ENCODE measurements at regions not wholly inside any gene's neighbourhood (a gene's known extent, or its start where the extent isn't known, plus 50 kb on each side); places are given as distances from the start of the nearest gene placed in this dataset.

GRCh38 chr5:99104538-99105132 is 175.8 kb upstream of the CHD1 start:
- Histone ChIP-seq H3K27me3 (ENCODE audit: control insufficient read depth, insufficient read depth, low read length) (peaks cover 3% of the 10 kb centered on the region), H3K9ac (ENCODE audit: low read depth, low read length) (no peak overlapping the region), H3K4me1 (ENCODE audit: control insufficient read depth, insufficient read depth, low read length) (no peaks in the 10 kb centered on the region), H3K9me3 (replicated peaks; ENCODE audit: low read length) (no peaks in the 10 kb centered on the region), H3K4me3 (ENCODE audit: low read length) (no peak overlapping the region), H3K4me2 (ENCODE audit: low read length) (no peak overlapping the region), H3K36me3 (ENCODE audit: insufficient read depth, low read length) (no peaks in the 10 kb centered on the region)

DNA sequence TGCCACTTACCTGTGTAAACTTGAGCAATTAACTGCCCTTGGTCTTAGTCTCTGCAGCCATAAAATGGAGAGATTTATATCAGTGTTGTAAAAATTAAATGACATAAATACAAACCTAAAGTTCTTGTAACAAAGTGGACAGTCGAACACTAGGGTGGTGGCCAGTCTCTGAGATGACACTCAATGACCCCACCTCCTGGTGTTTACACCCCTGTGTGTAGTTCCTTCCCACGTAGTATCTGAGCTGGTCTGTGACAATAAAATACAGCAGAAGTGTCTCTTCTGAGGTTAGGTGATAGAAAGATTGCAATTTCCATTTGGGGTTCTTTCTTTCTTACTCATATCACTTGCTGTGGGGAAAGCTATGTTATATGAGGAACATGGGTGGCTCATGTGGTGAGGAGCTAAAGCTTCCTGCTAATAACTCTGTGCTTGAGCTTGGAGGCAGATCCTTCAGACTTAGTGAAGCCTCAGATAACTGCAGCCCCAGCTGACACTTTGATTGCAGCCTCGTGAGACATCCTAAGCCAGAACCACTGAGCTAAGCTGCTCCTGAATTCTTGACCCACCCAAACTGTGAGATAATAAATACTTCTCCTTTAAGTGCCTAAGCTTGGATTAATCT is 173.4 kb upstream of the CHD1 start:
- Histone ChIP-seq H3K36me3 (ENCODE audit: insufficient read depth, low read length) (no peaks in the 10 kb centered on the region), H3K9ac (ENCODE audit: low read depth, low read length) (no peak overlapping the region), H3K4me2 (ENCODE audit: low read length) (no peak overlapping the region), H3K9me3 (replicated peaks; ENCODE audit: low read length) (no peaks in the 10 kb centered on the region), H3K4me1 (ENCODE audit: control insufficient read depth, insufficient read depth, low read length) (no peaks in the 10 kb centered on the region), H3K4me3 (ENCODE audit: low read length) (no peak overlapping the region), H3K27me3 (ENCODE audit: control insufficient read depth, insufficient read depth, low read length) (peaks cover 3% of the 10 kb centered on the region)

GRCh38 chr5:99099691-99100090 is 170.9 kb upstream of the CHD1 start:
- no peak overlapping the region for H3K9ac ChIP-seq (ENCODE audit: low read depth, low read length)

DNA sequence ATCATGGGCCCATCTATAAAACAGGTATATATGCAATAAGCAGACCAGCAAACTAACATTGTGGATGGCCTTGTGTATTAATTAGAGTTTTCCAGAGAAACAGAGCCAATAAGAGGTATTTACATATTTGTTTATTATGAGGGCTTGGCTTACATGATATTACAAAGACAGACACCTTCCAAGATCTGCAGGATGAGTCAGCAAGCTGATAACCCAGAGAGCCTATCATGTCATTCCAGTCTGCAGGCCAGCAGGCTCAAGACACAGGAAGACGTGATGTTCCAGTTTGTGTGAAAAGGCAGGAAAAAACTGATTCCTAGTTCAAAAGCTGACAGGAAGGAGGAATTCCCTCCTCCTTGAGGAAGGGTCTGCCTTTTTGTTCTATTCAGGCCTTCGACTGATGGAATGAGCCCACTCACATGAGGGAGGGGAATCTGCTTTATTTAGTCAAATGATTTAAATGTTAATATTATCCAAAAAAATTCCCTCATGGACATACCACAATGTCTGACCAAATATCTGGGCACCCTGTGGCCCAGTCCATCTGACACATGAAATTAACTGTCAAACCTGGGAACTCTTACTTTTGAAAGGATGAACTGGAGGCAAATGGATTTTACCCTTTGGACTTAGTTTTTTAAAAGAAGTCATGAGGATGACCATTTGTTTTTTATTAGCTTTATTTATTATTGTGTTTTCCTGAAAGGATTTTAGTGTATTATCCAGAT is 161.2 kb upstream of the CHD1 start:
- Histone ChIP-seq H3K4me2 (ENCODE audit: low read length) (no peak overlapping the region), H3K9ac (ENCODE audit: low read depth, low read length) (no peak overlapping the region), H3K4me1 (ENCODE audit: control insufficient read depth, insufficient read depth, low read length) (no peaks in the 10 kb centered on the region), H3K27me3 (ENCODE audit: control insufficient read depth, insufficient read depth, low read length) (no peaks in the 10 kb centered on the region), H3K4me3 (ENCODE audit: low read length) (no peak overlapping the region), H3K36me3 (ENCODE audit: insufficient read depth, low read length) (no peaks in the 10 kb centered on the region), H3K9me3 (replicated peaks; ENCODE audit: low read length) (no peaks in the 10 kb centered on the region)

More at GRCh38 chr5:99099691-99100090, 170.9 kb upstream of the CHD1 start:
- H3K27me3 ChIP-seq (ENCODE audit: control insufficient read depth, insufficient read depth, low read length): peaks cover 3% of the 10 kb centered on the region
- H3K4me3 ChIP-seq (ENCODE audit: low read length): no peak overlapping the region
- H3K9me3 ChIP-seq (replicated peaks; ENCODE audit: low read length): no peaks in the 10 kb centered on the region
- no peaks in the 10 kb centered on the region for H3K4me1 ChIP-seq (ENCODE audit: control insufficient read depth, insufficient read depth, low read length)
- H3K36me3 ChIP-seq (ENCODE audit: insufficient read depth, low read length): no peaks in the 10 kb centered on the region
- no peak overlapping the region for H3K4me2 ChIP-seq (ENCODE audit: low read length)

DNA sequence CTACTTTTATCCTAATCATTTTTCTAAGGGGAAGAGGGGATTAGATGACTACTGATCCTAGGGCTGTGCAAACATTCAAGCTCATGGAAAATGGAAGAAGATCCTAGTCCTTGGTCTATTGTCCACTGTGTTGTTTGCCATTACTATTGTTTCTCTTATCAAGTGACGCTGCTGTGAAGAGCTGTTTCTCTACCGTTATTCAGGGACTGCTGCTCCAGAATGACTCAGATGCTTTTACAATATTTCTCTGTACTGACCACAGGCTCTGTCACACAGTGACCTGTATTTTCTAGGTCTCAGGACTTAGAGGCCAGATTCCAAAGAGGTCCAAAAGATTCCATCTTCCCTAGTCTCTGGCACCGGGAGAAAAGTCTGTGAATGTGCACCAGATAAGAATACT is 159.5 kb upstream of the CHD1 start:
- Histone ChIP-seq H3K4me3 (ENCODE audit: low read length) (no peak overlapping the region), H3K4me2 (ENCODE audit: low read length) (no peak overlapping the region), H3K36me3 (ENCODE audit: insufficient read depth, low read length) (no peaks in the 10 kb centered on the region), H3K27me3 (ENCODE audit: control insufficient read depth, insufficient read depth, low read length) (no peaks in the 10 kb centered on the region), H3K9ac (ENCODE audit: low read depth, low read length) (no peak overlapping the region), H3K9me3 (replicated peaks; ENCODE audit: low read length) (no peaks in the 10 kb centered on the region), H3K4me1 (ENCODE audit: control insufficient read depth, insufficient read depth, low read length) (no peaks in the 10 kb centered on the region)

DNA sequence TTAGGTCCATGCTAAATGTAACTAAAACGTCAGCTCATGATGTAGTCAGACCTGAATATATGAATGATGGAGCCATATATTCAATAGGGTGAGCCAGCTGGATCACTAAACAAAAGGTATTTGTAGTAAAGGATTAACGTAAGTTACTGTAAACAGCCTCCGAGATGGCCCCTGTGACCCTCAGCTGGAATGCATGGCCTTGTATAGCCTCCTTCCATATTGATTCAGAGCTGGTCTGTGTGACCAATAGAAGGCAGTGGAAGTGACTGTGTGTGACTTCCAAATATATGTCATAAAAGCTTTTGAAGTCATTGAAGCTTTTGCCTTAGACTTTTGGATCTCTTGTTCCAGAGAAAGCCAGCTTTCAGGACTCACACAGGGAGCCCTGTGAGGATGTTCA is 154.4 kb upstream of the CHD1 start:
- no peak overlapping the region for H3K4me2 ChIP-seq (ENCODE audit: low read length)
- H3K9ac ChIP-seq (ENCODE audit: low read depth, low read length): no peak overlapping the region
- no peaks in the 10 kb centered on the region for H3K9me3 ChIP-seq (replicated peaks; ENCODE audit: low read length)
- H3K27me3 ChIP-seq (ENCODE audit: control insufficient read depth, insufficient read depth, low read length): no peaks in the 10 kb centered on the region
- H3K4me3 ChIP-seq (ENCODE audit: low read length): no peak overlapping the region
- H3K4me1 ChIP-seq (ENCODE audit: control insufficient read depth, insufficient read depth, low read length): no peaks in the 10 kb centered on the region
- no peaks in the 10 kb centered on the region for H3K36me3 ChIP-seq (ENCODE audit: insufficient read depth, low read length)

GRCh38 chr5:99081711-99082110 is 152.9 kb upstream of the CHD1 start:
- H3K27me3 ChIP-seq (ENCODE audit: control insufficient read depth, insufficient read depth, low read length): no peaks in the 10 kb centered on the region
- no peaks in the 10 kb centered on the region for H3K9me3 ChIP-seq (replicated peaks; ENCODE audit: low read length)
- no peak overlapping the region for H3K9ac ChIP-seq (ENCODE audit: low read depth, low read length)

GRCh38 chr5:99076723-99077640 is 148.2 kb upstream of the CHD1 start:
- Histone ChIP-seq H3K9ac (ENCODE audit: low read depth, low read length) (no peak overlapping the region), H3K4me2 (ENCODE audit: low read length) (no peak overlapping the region), H3K4me1 (ENCODE audit: control insufficient read depth, insufficient read depth, low read length) (no peaks in the 10 kb centered on the region), H3K9me3 (replicated peaks; ENCODE audit: low read length) (no peaks in the 10 kb centered on the region), H3K4me3 (ENCODE audit: low read length) (no peak overlapping the region), H3K36me3 (ENCODE audit: insufficient read depth, low read length) (no peaks in the 10 kb centered on the region), H3K27me3 (ENCODE audit: control insufficient read depth, insufficient read depth, low read length) (no peaks in the 10 kb centered on the region)

More at GRCh38 chr5:99081711-99082110, 152.9 kb upstream of the CHD1 start:
- Histone ChIP-seq H3K4me2 (ENCODE audit: low read length) (no peak overlapping the region), H3K4me1 (ENCODE audit: control insufficient read depth, insufficient read depth, low read length) (no peaks in the 10 kb centered on the region), H3K4me3 (ENCODE audit: low read length) (no peak overlapping the region), H3K36me3 (ENCODE audit: insufficient read depth, low read length) (no peaks in the 10 kb centered on the region)

DNA sequence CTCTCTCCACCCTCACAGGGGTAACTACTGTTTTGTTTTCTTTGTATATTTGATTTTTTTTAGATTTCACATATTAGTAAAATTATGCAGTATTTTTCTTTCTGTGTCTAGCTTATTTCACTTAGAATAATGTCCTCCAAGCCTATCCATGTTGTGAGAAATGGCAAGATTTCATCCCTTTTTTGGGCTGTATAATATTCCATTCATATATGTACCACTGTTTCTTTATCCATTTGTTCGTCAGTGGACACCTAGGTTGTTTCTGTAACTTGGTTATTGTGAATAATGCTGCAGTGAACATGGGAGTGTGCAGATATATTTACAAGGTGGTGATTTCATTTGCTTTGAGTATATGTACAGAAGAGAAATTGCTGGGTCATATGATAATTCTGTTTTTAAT is 144.0 kb upstream of the CHD1 start:
- Histone ChIP-seq H3K36me3 (ENCODE audit: insufficient read depth, low read length) (no peaks in the 10 kb centered on the region), H3K4me1 (ENCODE audit: control insufficient read depth, insufficient read depth, low read length) (no peaks in the 10 kb centered on the region), H3K9ac (ENCODE audit: low read depth, low read length) (no peak overlapping the region), H3K4me2 (ENCODE audit: low read length) (no peak overlapping the region), H3K27me3 (ENCODE audit: control insufficient read depth, insufficient read depth, low read length) (no peaks in the 10 kb centered on the region), H3K9me3 (replicated peaks; ENCODE audit: low read length) (no peaks in the 10 kb centered on the region), H3K4me3 (ENCODE audit: low read length) (no peak overlapping the region)

GRCh38 chr5:99070822-99071221 is 142.0 kb upstream of the CHD1 start:
- Histone ChIP-seq H3K9ac (ENCODE audit: low read depth, low read length) (no peak overlapping the region), H3K36me3 (ENCODE audit: insufficient read depth, low read length) (no peaks in the 10 kb centered on the region), H3K27me3 (ENCODE audit: control insufficient read depth, insufficient read depth, low read length) (no peaks in the 10 kb centered on the region), H3K4me2 (ENCODE audit: low read length) (no peak overlapping the region), H3K4me1 (ENCODE audit: control insufficient read depth, insufficient read depth, low read length) (no peaks in the 10 kb centered on the region), H3K9me3 (replicated peaks; ENCODE audit: low read length) (no peaks in the 10 kb centered on the region), H3K4me3 (ENCODE audit: low read length) (no peak overlapping the region)

DNA sequence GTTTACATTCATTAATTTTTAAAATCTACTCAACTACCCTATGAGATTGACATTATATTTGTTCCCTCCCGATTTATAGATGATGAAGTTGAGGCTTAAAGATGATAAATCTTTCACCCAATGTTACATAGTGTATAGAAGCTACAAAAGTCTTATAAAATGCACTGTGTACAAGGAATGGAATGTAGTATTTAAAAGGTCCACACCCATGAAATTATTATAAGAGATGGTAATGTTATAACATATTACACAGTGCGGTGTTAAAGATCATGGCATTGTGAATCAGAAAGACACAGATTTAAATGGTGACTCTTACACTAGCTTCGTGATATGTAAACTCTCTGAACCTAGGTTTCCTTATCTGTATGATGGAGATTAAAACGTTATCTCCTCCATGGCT is 141.6 kb upstream of the CHD1 start:
- no peak overlapping the region for H3K9ac ChIP-seq (ENCODE audit: low read depth, low read length)
- no peak overlapping the region for H3K4me2 ChIP-seq (ENCODE audit: low read length)
- H3K9me3 ChIP-seq (replicated peaks; ENCODE audit: low read length): no peaks in the 10 kb centered on the region
- no peaks in the 10 kb centered on the region for H3K4me1 ChIP-seq (ENCODE audit: control insufficient read depth, insufficient read depth, low read length)
- no peaks in the 10 kb centered on the region for H3K36me3 ChIP-seq (ENCODE audit: insufficient read depth, low read length)
- H3K4me3 ChIP-seq (ENCODE audit: low read length): no peak overlapping the region
- no peaks in the 10 kb centered on the region for H3K27me3 ChIP-seq (ENCODE audit: control insufficient read depth, insufficient read depth, low read length)

Measured in skeletal muscle satellite cell (primary cell).